NK-92 treated with Interleukin-12 subunit alpha and Interleukin-12 subunit beta, amount 100 ng/mL, for 24 hours (cell line): ENCODE measurements at regions not wholly inside any gene's neighbourhood (a gene's known extent, or its start where the extent isn't known, plus 50 kb on each side); places are given as distances from the start of the nearest gene placed in this dataset.
"Not testable (repeated sequence)": the region's sequence is repeated elsewhere in the genome, so short reads cannot be mapped to it uniquely, and the experiment has no call there.

ENCODE experiments used
- DNase-seq: peaks from one replicate; lab custom pipeline; 2025; lab: John Stamatoyannopoulos, UW

DNA sequence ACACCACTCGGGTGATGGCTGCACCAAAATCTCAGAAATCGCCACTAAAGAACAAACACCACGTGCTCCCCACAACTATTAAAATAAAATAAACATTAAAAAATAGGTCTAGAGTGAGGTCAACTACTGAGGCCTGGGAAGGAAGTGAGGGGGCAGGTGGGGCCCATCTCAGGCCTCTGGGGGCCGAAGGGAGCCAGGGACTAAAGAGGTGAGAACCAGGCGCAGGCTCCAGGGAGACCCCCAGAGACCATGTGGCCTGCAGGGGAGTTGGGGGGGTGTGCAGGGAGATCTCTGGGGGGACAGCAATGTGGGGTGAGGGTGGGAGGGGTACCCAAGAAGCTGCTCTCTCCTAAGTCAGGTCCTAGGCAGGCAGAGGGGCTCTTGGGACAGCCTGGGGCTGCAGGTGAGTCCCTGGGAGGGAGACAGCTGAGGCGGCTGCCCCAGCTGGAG, 111.3 kb upstream of the SMURF2 start:
- DNase-seq, result no peak

DNA sequence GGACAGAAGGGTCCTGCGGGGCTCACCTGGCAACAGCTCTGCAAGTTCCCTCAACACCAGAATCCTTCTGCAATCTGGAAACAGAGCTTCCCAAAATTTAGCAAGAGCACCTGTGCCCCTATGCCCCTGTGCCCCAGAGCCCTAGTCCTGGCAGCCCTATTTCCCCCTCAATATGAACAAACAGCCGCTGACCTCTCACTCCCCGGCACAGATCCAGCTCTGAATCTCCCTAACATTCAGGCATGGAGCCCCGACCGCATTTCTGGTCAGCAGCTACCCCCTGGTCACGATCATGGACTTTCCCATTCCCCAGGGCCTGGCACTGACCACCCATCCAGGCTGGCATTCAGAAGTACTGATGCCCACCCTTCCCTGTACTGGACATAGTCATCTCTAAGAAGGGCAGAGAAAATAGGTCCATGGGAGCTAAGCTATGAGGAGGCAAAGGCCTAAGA, 110.8 kb upstream of the SMURF2 start:
- DNase-seq, result no peak

DNA sequence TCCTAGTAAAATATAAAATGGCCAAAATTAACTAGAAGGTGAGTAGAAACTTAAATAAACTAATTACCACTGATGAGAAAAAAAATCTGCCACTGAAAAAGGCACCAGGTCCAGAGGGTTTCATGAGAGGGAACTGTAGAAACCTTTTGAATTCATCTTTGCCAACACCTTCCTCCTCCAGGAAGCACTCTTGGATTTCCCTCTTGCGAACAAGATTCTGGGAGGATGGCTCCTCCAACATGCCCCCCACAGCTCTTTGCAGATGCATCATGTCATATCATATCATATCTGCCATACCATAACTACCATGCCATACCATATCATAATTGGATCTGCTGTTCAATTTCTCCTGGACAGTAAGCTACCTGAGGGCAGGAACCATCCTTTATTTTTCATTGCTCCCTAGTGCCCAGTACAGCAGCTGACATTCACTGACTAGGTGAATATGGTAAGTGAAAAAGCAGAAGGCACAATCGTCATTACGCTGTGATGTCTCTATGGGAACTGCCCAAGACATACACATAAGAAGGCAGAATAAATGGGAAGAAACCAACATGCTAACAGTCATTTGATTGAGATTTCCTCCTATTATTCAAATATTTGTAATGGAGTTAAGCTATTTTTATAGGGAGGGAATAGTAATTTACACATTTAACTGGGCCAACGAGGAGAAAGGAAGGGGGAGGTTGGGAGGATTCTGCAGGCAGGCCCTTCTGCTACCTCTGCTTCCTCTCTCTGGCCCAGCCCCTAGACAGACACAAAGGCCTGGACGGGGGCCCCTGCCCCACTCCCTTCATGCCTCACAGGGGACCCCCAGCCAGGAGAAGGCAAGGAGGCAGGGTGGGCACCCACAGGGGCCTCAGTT, 110.1 kb upstream of the SMURF2 start:
- DNase-seq, result no peak

- DNase-seq, result no peak
Measured at GRCh38 chr17:64769712-64770111, 107.6 kb upstream of the SMURF2 start.

DNA sequence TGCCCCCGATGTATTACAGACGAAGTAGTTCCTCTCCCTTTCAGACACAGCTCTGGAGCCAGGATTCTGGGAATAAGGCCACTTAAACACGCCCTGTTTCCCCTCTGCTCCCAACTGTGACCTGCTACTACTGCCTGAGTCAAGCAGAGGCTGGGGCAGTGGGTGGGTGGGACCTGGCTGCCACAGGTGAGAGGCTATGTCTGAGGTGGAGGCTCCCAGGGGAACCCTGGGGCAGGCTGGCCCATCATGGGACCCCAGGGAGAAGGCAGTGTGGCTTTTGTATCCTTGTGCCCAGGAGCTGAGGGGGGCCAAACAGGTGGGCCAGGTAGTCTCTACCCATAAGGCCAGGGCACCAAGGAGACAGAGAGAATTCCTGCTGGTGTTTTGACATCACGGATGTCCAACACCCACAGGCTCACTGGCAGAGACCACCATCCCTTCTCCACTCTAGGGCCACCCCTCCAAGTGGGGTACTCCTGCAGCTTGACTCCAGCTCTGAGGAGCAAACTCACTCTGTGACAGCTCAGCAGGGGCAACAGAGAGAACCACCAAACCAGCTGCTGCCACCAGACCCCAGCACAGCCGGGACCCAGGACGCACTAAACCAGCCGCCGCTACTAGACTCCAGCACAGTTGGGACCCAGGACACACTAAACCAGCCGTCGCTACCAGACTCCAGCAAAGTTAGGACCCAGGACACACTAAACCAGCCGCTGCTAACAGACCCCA, 105.3 kb upstream of the SMURF2 start:
- DNase-seq, result no peak

DNA sequence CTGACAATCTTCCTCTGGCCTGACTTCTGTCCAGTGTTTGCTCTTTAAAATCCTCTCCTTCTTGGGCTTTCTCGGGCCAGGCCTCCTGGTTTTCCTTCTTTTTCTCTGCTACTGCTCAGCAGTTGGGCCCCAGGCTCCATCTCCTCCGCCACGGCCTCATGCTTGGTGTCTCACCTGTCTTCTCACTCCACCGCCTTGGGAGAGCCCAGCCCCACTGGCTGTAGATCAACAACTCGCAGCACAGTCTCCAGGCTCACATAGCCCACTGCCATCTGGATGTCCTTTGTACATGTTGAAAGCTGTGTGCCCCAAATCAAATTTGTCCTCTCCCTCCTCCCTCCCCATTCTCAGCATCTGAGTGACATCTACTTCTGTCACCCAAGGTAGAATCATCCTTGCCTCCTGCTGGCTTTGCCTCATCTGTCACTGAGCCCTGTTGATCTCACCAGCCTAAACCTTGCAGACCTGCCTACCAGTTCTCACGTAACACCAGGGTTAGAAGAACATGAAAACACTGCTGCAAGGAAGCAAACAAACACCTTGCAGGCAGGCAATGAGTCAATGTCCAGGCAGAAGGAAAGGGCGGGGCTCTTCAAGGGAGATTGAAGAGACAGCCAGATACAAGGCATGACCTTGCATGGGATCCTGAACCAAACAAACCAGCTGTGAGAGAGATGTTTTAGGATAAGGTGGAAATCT, 103.2 kb upstream of the SMURF2 start:
- no peak for DNase-seq

- DNase-seq, result no peak
Measured at GRCh38 chr17:64750891-64751677, 89.0 kb upstream of the SMURF2 start.

GRCh38 chr17:64750478-64750877, 88.4 kb upstream of the SMURF2 start:
- DNase-seq, result no peak

DNA sequence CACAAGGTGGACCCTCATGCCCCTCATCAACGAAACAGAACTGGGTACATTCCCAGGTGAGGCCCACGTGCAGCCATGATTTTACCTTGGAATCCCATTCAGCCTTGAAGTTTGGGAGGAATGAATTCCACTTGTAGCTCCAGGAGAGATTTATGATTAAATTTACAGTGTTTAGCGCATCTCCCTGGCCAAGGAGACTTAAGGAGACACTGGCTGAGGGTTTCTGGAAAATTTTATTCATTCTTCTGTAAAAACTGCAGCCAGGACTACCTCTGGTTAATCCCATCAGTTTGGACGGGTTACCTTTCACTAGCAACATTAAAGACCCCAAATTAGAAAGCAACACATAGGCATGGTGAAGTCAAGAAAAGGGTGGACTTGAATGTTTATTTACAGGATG, 87.2 kb upstream of the SMURF2 start:
- DNase-seq, result no peak

GRCh38 chr17:64747938-64748540, 85.9 kb upstream of the SMURF2 start:
- no peak for DNase-seq

- no peak for DNase-seq
Measured at GRCh38 chr17:64742326-64742725, 80.2 kb upstream of the SMURF2 start.

DNA sequence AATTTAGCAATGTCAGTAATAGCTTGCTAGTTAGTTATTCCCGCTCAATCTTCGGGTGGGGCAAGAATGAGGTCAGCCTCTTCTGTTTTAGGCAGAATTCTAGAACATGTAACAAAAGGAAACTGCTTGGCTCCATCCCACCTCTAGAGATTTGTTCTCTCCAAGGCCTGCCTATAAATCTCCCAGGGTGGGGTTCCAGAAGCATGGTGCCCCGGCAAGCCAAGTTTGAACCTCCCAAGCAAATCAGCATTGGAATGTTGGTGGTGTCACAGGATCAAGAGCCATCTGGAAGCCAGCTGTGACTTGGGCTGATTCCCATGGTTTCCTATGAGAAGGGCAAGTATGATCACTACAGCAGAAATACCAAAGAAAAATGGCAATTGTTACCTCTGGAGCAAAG, 79.8 kb upstream of the SMURF2 start:
- DNase-seq, result not testable (repeated sequence)

GRCh38 chr17:64741038-64741641, 79.0 kb upstream of the SMURF2 start:
- DNase-seq, result no peak

DNA sequence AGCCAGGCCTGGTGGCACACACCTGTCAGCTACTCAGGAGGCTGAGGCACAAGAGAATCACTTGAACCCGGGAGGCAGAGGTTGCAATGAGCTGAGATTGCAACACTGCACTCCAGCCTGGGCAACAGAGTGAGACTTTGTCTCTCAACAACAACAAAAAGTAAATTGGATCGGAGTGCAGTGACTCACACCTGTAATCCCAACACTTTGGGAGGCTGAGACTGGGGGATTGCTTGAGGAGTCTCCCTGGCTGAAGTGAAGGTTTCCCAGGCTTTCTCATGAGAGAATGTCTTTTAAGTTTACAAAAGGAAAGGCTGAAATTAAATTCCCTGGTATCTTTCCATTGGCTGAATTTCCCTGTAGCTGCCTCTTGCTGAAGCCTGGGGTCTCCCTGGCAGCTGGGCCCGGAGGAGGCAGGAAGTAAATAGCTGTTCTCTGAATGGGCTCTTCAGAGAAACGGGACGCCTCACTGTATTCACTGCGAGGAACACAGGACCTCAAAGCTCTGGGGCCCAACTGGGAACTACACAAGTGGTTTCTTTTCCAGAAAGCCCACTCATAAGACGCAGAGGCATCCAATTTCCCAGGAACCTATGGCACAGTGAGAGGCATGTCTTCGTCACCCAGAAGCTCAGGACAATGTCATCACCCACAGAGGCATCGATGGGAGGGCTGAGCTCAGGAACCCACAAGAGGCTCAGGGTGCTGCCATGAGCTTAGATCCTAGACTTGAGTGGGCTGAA, 77.4 kb upstream of the SMURF2 start:
- no peak for DNase-seq

GRCh38 chr17:64736804-64737492, 74.8 kb upstream of the SMURF2 start:
- DNase-seq, result no peak

- DNase-seq, result no peak
Measured at GRCh38 chr17:64732336-64733006, 70.4 kb upstream of the SMURF2 start.

GRCh38 chr17:64730023-64730422, 67.9 kb upstream of the SMURF2 start:
- not testable (repeated sequence) for DNase-seq

DNA sequence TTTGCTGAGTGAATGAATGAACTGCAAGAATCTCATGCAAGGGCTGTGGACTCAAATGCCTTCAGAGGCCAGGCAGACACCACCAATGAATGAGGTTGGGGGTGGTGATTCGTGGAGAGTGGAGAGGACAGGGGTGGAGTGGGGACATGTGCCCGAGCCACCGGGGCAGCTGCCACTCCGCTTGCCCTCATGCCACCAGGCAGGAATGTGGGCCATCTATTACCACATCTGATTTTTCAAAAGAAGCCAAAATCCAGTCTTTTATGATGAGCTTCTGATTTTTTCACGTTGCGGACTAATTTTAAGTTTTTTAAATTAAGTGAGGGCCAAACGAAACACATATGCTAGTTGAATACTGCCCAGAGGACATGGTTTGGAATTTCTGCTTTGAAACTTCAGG, 67.1 kb upstream of the SMURF2 start:
- no peak for DNase-seq
